Smooth muscle cell (in vitro differentiated cells): ENCODE measurements at regions not wholly inside any gene's neighbourhood (a gene's known extent, or its start where the extent isn't known, plus 50 kb on each side); places are given as distances from the start of the nearest gene placed in this dataset.

Experiments
- DNase-seq: peaks from one replicate; lab custom pipeline; 2025; ENCODE audit not compliant: unreplicated experiment; lab: John Stamatoyannopoulos, UW
- H2AFZ ChIP-seq: fragments of 200-600 bp; sonication (generic); 2 replicates; pipeline ENCODE4 v1.6.0; 2016; ENCODE audit warnings: antibody characterized with exemption, low read depth, mild to moderate bottlenecking
- H3F3A ChIP-seq: fragments of 200-600 bp; sonication (generic); 2 replicates; pipeline ENCODE4 v1.6.0; 2017; ENCODE audit warnings: antibody characterized with exemption, low read depth
- H3K27ac ChIP-seq: fragments of 200-600 bp; sonication (generic); 2 replicates; pipeline ENCODE4 v1.5.1; 2016; ENCODE audit warnings: low read depth, mild to moderate bottlenecking
- H3K27me3 ChIP-seq: fragments of 200-600 bp; sonication (generic); 2 replicates; pipeline ENCODE4 v1.6.1; 2016; ENCODE audit warnings: low read depth, mild to moderate bottlenecking
- H3K36me3 ChIP-seq: fragments of 200-600 bp; sonication (generic); 2 replicates; pipeline ENCODE4 v1.5.1; 2016; ENCODE audit warnings: low read depth
- H3K4me1 ChIP-seq: fragments of 200-600 bp; sonication (generic); 2 replicates; pipeline ENCODE4 v1.5.1; 2016; ENCODE audit warnings: low read depth
- H3K4me2 ChIP-seq: fragments of 200-600 bp; sonication (generic); 2 replicates; pipeline ENCODE4 v1.6.0; 2016; ENCODE audit warnings: mild to moderate bottlenecking
- H3K4me3 ChIP-seq: fragments of 200-600 bp; sonication (generic); 2 replicates; pipeline ENCODE4 v1.5.1; 2016; ENCODE audit warnings: mild to moderate bottlenecking
- H3K79me2 ChIP-seq: fragments of 200-600 bp; sonication (generic); 2 replicates; pipeline ENCODE4 v1.6.0; 2016; ENCODE audit warnings: low read depth, mild to moderate bottlenecking
- H3K9ac ChIP-seq: fragments of 200-600 bp; sonication (generic); 2 replicates; pipeline ENCODE4 v1.6.0; 2016; ENCODE audit warnings: low read depth
- H3K9me3 ChIP-seq: fragments of 200-600 bp; sonication (generic); replicated peaks from 2 replicates; pipeline ENCODE4 v1.5.1; 2016; ENCODE audit warnings: low read depth
- H4K20me1 ChIP-seq: fragments of 200-600 bp; sonication (generic); 2 replicates; pipeline ENCODE4 v1.6.0; 2016; ENCODE audit warnings: low read depth
- CTCF ChIP-seq: fragments of 200-600 bp; sonication (generic); IDR thresholded peaks from 2 replicates; pipeline ENCODE4 v1.5.1; 2017; ENCODE audit warnings: borderline replicate concordance, mild to moderate bottlenecking, antibody characterized with exemption; ENCODE audit not compliant: insufficient read depth, poor library complexity, severe bottlenecking
- WGBS: methylation state at CpG from one replicate; pipeline ENCODE4 v1.1.7; 2016; ENCODE audit warnings: low lambda C conversion rate; 5-methylcytosine and 5-hydroxymethylcytosine counted together

- Histone ChIP-seq H3K4me3 (no peak overlapping the region), H3K27ac (no peak overlapping the region), H2AFZ (no peak overlapping the region), H3K4me2 (no peak overlapping the region), H3K36me3 (no peaks in the 10 kb centered on the region), H3K9me3 (no peaks in the 10 kb centered on the region), H3F3A (no peaks in the 10 kb centered on the region), H3K9ac (no peak overlapping the region), H3K27me3 (peaks cover 13% of the 10 kb centered on the region), H3K79me2 (no peaks in the 10 kb centered on the region), H3K4me1 (no peaks in the 10 kb centered on the region), H4K20me1 (no peaks in the 10 kb centered on the region)
- DNase-seq = no peak
- no peak for TF ChIP-seq CTCF
- WGBS = 79% methylated on average over 3 of the region's 3 CpGs
Observed at GRCh38 chr7:33842150-33842549, 63.2 kb upstream of the BMPER start.

- Histone ChIP-seq H4K20me1 (no peaks in the 10 kb centered on the region), H3K9me3 (no peaks in the 10 kb centered on the region), H3K9ac (no peak overlapping the region), H3F3A (no peaks in the 10 kb centered on the region), H3K36me3 (no peaks in the 10 kb centered on the region), H3K4me2 (no peak overlapping the region), H3K27ac (no peak overlapping the region), H3K4me3 (no peak overlapping the region), H2AFZ (no peak overlapping the region), H3K79me2 (no peaks in the 10 kb centered on the region), H3K27me3 (peaks cover 6% of the 10 kb centered on the region), H3K4me1 (no peaks in the 10 kb centered on the region)
- 94% methylated on average over 11 of the region's 11 CpGs for WGBS
- no peak for DNase-seq
- no peak for TF ChIP-seq CTCF
Observed at GRCh38 chr7:33845991-33846509, 59.3 kb upstream of the BMPER start.

GRCh38 chr7:33849004-33849403 is 56.3 kb upstream of the BMPER start:
- 16% methylated on average over 2 of the region's 2 CpGs for WGBS
- no peaks in the 10 kb centered on the region for H3K36me3 ChIP-seq
- no peak overlapping the region for H2AFZ ChIP-seq
- H3F3A ChIP-seq = no peaks in the 10 kb centered on the region
- H3K27me3 ChIP-seq = no peaks in the 10 kb centered on the region
- H3K27ac ChIP-seq = no peak overlapping the region
- no peak overlapping the region for H3K9ac ChIP-seq
- H3K9me3 ChIP-seq = no peaks in the 10 kb centered on the region
- no peaks in the 10 kb centered on the region for H3K4me1 ChIP-seq
- TF ChIP-seq CTCF = no peak
- H3K4me2 ChIP-seq = no peak overlapping the region
- no peak overlapping the region for H3K4me3 ChIP-seq
- DNase-seq = no peak
- no peaks in the 10 kb centered on the region for H3K79me2 ChIP-seq
- no peaks in the 10 kb centered on the region for H4K20me1 ChIP-seq

- 93% methylated on average over 3 of the region's 3 CpGs for WGBS
- no peak for DNase-seq
- H3K4me3 ChIP-seq = no peak overlapping the region
- H3K4me1 ChIP-seq = no peaks in the 10 kb centered on the region
- H3K9ac ChIP-seq = no peak overlapping the region
- H3K27me3 ChIP-seq = no peaks in the 10 kb centered on the region
- H3K79me2 ChIP-seq = no peaks in the 10 kb centered on the region
- no peak for TF ChIP-seq CTCF
- no peaks in the 10 kb centered on the region for H3K36me3 ChIP-seq
- no peaks in the 10 kb centered on the region for H4K20me1 ChIP-seq
- H2AFZ ChIP-seq = no peak overlapping the region
- H3K4me2 ChIP-seq = no peak overlapping the region
- H3F3A ChIP-seq = no peaks in the 10 kb centered on the region
- no peaks in the 10 kb centered on the region for H3K9me3 ChIP-seq
- no peak overlapping the region for H3K27ac ChIP-seq
Observed at GRCh38 chr7:33849971-33850559, 55.3 kb upstream of the BMPER start.
